Effector CD4-positive, alpha-beta T cell (primary cell): ENCODE measurements at regions not wholly inside any gene's neighbourhood (a gene's known extent, or its start where the extent isn't known, plus 50 kb on each side); places are given as distances from the start of the nearest gene placed in this dataset.
"Not testable (repeated sequence)": the region's sequence is repeated elsewhere in the genome, so short reads cannot be mapped to it uniquely, and the experiment has no call there.

Experiments
- DNase-seq: peaks from one replicate; pipeline ENCODE4 v3.0.0-alpha.2; 2020

- DNase-seq = no peak
Observed at GRCh38 chr5:116759860-116760640, 185.4 kb upstream of the SEMA6A start.

GRCh38 chr5:116757326-116757725 lies 182.7 kb upstream of the SEMA6A start:
- DNase-seq = no peak

- no peak for DNase-seq
Observed at GRCh38 chr5:116756531-116756930, 181.9 kb upstream of the SEMA6A start.

- no peak for DNase-seq
Observed at GRCh38 chr5:116754556-116754955, 179.9 kb upstream of the SEMA6A start.

GRCh38 chr5:116751684-116752083 lies 177.1 kb upstream of the SEMA6A start:
- DNase-seq = no peak

GRCh38 chr5:116750631-116751580 lies 176.3 kb upstream of the SEMA6A start:
- DNase-seq = no peak

- no peak for DNase-seq
Observed at GRCh38 chr5:116747881-116748280, 173.3 kb upstream of the SEMA6A start.

GRCh38 chr5:116746668-116747067 lies 172.0 kb upstream of the SEMA6A start:
- DNase-seq = no peak

GRCh38 chr5:116740771-116741170 lies 166.1 kb upstream of the SEMA6A start:
- DNase-seq = no peak

GRCh38 chr5:116739571-116739970 lies 164.9 kb upstream of the SEMA6A start:
- DNase-seq = no peak

- DNase-seq = no peak
Observed at GRCh38 chr5:116738615-116739261, 164.1 kb upstream of the SEMA6A start.

GRCh38 chr5:116738239-116738614 lies 163.6 kb upstream of the SEMA6A start:
- DNase-seq = no peak

- DNase-seq = no peak
Observed at GRCh38 chr5:116736671-116737070, 162.0 kb upstream of the SEMA6A start.

GRCh38 chr5:116733991-116734975 lies 159.7 kb upstream of the SEMA6A start:
- DNase-seq = no peak

- DNase-seq = no peak
Observed at GRCh38 chr5:116732591-116732990, 158.0 kb upstream of the SEMA6A start.

- DNase-seq = no peak
Observed at GRCh38 chr5:116731432-116731831, 156.8 kb upstream of the SEMA6A start.

- no peak for DNase-seq
Observed at GRCh38 chr5:116730706-116731105, 156.1 kb upstream of the SEMA6A start.

- DNase-seq = no peak
Observed at GRCh38 chr5:116730185-116730584, 155.6 kb upstream of the SEMA6A start.

GRCh38 chr5:116727248-116727647 lies 152.6 kb upstream of the SEMA6A start:
- no peak for DNase-seq

- not testable (repeated sequence) for DNase-seq
Observed at GRCh38 chr5:116726180-116726579, 151.6 kb upstream of the SEMA6A start.

GRCh38 chr5:116724971-116725370 lies 150.3 kb upstream of the SEMA6A start:
- DNase-seq = no peak

GRCh38 chr5:116722651-116723050 lies 148.0 kb upstream of the SEMA6A start:
- DNase-seq = no peak
